Testis (tissue), 2 donors: ENCODE measurements at regions not wholly inside any gene's neighbourhood (a gene's known extent, or its start where the extent isn't known, plus 50 kb on each side); places are given as distances from the start of the nearest gene placed in this dataset.

Experiments used
- POLR2A ChIP-seq: fragments of 450-650 bp; IDR thresholded peaks from one replicate; pipeline ENCODE4 v1.6.1; 2017; ENCODE audit warnings: antibody characterized with exemption, mild to moderate bottlenecking, moderate library complexity
- TF ChIP-seq, protein P1 (sequence below), 3 experiments: fragments of 450-650 bp in 2 of 3; fragments of 200-600 bp in 1 of 3; sonication (generic) in 1 of 3; IDR thresholded peaks; one replicate each; pipeline ENCODE4 v1.5.1; 2016 to 2019; ENCODE audit warnings: antibody characterized with exemption in 3 of 3, mild to moderate bottlenecking in 2 of 3, moderate library complexity in 1 of 3

DNA sequence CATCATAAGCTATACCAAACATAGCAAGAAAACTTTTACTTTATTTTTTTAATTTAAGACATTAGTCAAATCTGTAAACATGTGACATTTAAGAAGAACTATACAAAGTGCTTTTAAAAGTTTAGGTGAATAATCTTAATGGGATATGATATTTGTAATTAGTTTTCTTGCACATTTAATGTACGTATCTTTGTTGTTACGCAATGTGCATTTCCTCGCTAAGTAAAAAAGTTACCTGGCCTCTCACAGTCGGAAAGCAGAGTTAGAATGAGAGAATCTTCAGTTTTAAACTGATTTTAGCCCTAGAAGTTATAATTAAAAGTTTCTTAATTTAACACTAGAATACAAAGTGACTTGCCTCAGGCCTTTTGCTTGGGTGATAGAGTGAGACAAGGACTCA, 589.8 kb downstream of the DMRTA1 start:
- TF ChIP-seq, protein P1, sequence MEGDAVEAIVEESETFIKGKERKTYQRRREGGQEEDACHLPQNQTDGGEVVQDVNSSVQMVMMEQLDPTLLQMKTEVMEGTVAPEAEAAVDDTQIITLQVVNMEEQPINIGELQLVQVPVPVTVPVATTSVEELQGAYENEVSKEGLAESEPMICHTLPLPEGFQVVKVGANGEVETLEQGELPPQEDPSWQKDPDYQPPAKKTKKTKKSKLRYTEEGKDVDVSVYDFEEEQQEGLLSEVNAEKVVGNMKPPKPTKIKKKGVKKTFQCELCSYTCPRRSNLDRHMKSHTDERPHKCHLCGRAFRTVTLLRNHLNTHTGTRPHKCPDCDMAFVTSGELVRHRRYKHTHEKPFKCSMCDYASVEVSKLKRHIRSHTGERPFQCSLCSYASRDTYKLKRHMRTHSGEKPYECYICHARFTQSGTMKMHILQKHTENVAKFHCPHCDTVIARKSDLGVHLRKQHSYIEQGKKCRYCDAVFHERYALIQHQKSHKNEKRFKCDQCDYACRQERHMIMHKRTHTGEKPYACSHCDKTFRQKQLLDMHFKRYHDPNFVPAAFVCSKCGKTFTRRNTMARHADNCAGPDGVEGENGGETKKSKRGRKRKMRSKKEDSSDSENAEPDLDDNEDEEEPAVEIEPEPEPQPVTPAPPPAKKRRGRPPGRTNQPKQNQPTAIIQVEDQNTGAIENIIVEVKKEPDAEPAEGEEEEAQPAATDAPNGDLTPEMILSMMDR (IDR thresholded peaks at IDR 0.05), result no peak
- no peak for TF ChIP-seq POLR2A
